B cell (primary cell): ENCODE measurements at regions not wholly inside any gene's neighbourhood (a gene's known extent, or its start where the extent isn't known, plus 50 kb on each side); places are given as distances from the start of the nearest gene placed in this dataset.

Source experiments
- ATAC-seq: fragments of 200-7000 bp; cut with Tn5 transposase; one replicate; pipeline ENCODE4 v1.10.0; 2021; ENCODE audit warnings: low read depth, mild to moderate bottlenecking, moderate number of reproducible peaks, moderate library complexity
- CTCF ChIA-PET: fragments of 350-600 bp; sonication (Branson Sonifier 250); formaldehyde crosslinking; loops from one replicate; lab custom pipeline; 2021; ENCODE audit warnings: antibody characterized with exemption, inconsistent platforms; lab: Charles Lee
- POLR2A ChIA-PET: fragments of 350-600 bp; sonication (Branson Sonifier 250); formaldehyde crosslinking; loops from one replicate; lab custom pipeline; 2021; ENCODE audit warnings: antibody characterized with exemption; lab: Charles Lee
- DNase-seq: peaks from one replicate; pipeline ENCODE4 v3.0.0; 2013
- H2AFZ ChIP-seq: 2 replicates; pipeline ENCODE4 v1.6.1; 2012; ENCODE audit warnings: mild to moderate bottlenecking, low read depth, low read length; ENCODE audit not compliant: insufficient read depth, poor library complexity, severe bottlenecking
- H3K27ac ChIP-seq, 2 donors: 1 replicate in 1 of 2; 2 replicates in 1 of 2; pipeline ENCODE4 v1.5.1; 2012 to 2013; ENCODE audit warnings: low read length in 2 of 2, mild to moderate bottlenecking in 2 of 2, moderate library complexity in 1 of 2
- H3K27me3 ChIP-seq, 4 experiments: fragments of 200-600 bp in 1 of 4; sonication (generic) in 1 of 4; replicated peaks in 1 of 4; 1 replicate in 2 of 4; 2 replicates in 2 of 4; pipeline versions ENCODE4 v1.6.1 to v1.7.0; 2013 to 2016; ENCODE audit warnings: low read length in 3 of 4, mild to moderate bottlenecking in 2 of 4, mixed read lengths in 1 of 4, moderate library complexity in 1 of 4; ENCODE audit not compliant: insufficient read depth in 4 of 4, control insufficient read depth in 3 of 4; ENCODE audit errors: control extremely low read depth in 1 of 4
- H3K36me3 ChIP-seq, 2 experiments: replicated peaks in 1 of 2; 1 replicate in 1 of 2; 2 replicates in 1 of 2; pipeline versions ENCODE4 v1.6.1 to v1.7.1; 2013; ENCODE audit warnings: low read length in 1 of 2; ENCODE audit not compliant: insufficient read depth in 2 of 2, control insufficient read depth in 1 of 2; ENCODE audit errors: control extremely low read depth in 1 of 2, extremely low read depth in 1 of 2
- H3K4me1 ChIP-seq, 2 donors: fragments of 200-600 bp in 1 of 2; sonication (generic) in 1 of 2; 1 replicate in 1 of 2; 2 replicates in 1 of 2; pipeline versions ENCODE4 v1.5.1 to v1.6.1; 2013 to 2017; ENCODE audit warnings: low read length in 2 of 2; ENCODE audit not compliant: control insufficient read depth in 2 of 2, insufficient read depth in 2 of 2
- H3K4me2 ChIP-seq: replicated peaks from 2 replicates; pipeline ENCODE3; 2012; ENCODE audit warnings: mild to moderate bottlenecking, low read depth, low read length; ENCODE audit not compliant: poor library complexity, severe bottlenecking
- H3K4me3 ChIP-seq, 5 experiments: fragments of 200-600 bp in 1 of 5; sonication (generic) in 1 of 5; 1 replicate in 3 of 5; 2 replicates in 2 of 5; pipeline versions ENCODE4 v1.5.1 to v1.7.0; 2011 to 2016; ENCODE audit warnings: low read length in 4 of 5, mild to moderate bottlenecking in 4 of 5, low read depth in 2 of 5, control low read depth in 1 of 5, moderate library complexity in 1 of 5; ENCODE audit not compliant: insufficient read depth in 1 of 5; ENCODE audit errors: control extremely low read depth in 1 of 5, extremely low read depth in 1 of 5
- H3K79me2 ChIP-seq: fragments of 200-600 bp; sonication (generic); one replicate; pipeline ENCODE4 v1.6.0; 2016; ENCODE audit warnings: low read length; ENCODE audit not compliant: control insufficient read depth, insufficient read depth
- H3K9ac ChIP-seq: fragments of 200-600 bp; sonication (generic); 2 replicates; pipeline ENCODE4 v1.6.1; 2017; ENCODE audit warnings: mild to moderate bottlenecking, low read length, moderate library complexity
- H3K9me3 ChIP-seq, 3 donors: one replicate each; pipeline versions ENCODE4 v1.6.1 to v1.7.1; 2013; ENCODE audit warnings: low read length in 2 of 3; ENCODE audit not compliant: control insufficient read depth in 2 of 3, insufficient read depth in 1 of 3; ENCODE audit errors: control extremely low read depth in 1 of 3
- H4K20me1 ChIP-seq: 2 replicates; pipeline ENCODE4 v1.6.0; 2012; ENCODE audit warnings: mild to moderate bottlenecking, low read length; ENCODE audit not compliant: insufficient read depth, control insufficient read depth, poor library complexity, severe bottlenecking
- H3K27ac Mint-ChIP-seq: one replicate; pipeline ENCODE4 v1.8.0; 2021; ENCODE audit warnings: mixed read lengths
- H3K27me3 Mint-ChIP-seq: one replicate; pipeline ENCODE4 v1.8.0; 2021; ENCODE audit warnings: mixed read lengths
- H3K4me1 Mint-ChIP-seq: one replicate; pipeline ENCODE4 v1.8.0; 2021; ENCODE audit warnings: mixed read lengths
- H3K4me3 Mint-ChIP-seq: one replicate; pipeline ENCODE4 v1.8.0; 2021; ENCODE audit warnings: mixed read lengths
- H3K9me3 Mint-ChIP-seq: one replicate; pipeline ENCODE4 v1.8.0; 2022; ENCODE audit warnings: mixed read lengths; ENCODE audit not compliant: insufficient read depth
- EZH2 ChIP-seq: IDR thresholded peaks from 2 replicates; pipeline ENCODE4 v1.6.1; 2012; ENCODE audit warnings: borderline replicate concordance, low read depth, mild to moderate bottlenecking, moderate library complexity, low read length; ENCODE audit not compliant: insufficient read depth, poor library complexity, severe bottlenecking
- WGBS: methylation state at CpG from one replicate; pipeline ENCODE4 v1.1.5; 2013; ENCODE audit warnings: missing lambda C conversion rate; ENCODE audit not compliant: insufficient coverage; 5-methylcytosine and 5-hydroxymethylcytosine counted together
- intact Hi-C: fragments of 100-400 bp; cut with micrococcal nuclease; formaldehyde crosslinking; loops from one replicate; pipeline ENCODE4 v1.10.0; 2022
- TF ChIP-seq, protein P1 (sequence below): fragments of 200-600 bp; IDR thresholded peaks from one replicate; pipeline ENCODE4 v1.8.0; 2022; ENCODE audit warnings: antibody characterized with exemption, mild to moderate bottlenecking

GRCh38 chr20:57076951-57077350, 189.5 kb downstream of the BMP7 start:
- Histone ChIP-seq H3K27ac (no peak overlapping the region), H3K79me2 (no peaks in the 10 kb centered on the region), H3K4me3 (no peak overlapping the region), H3K27me3 (peaks cover 0 to 16% (median 3%) of the 10 kb centered on the region in 4 experiments), H2AFZ (no peak overlapping the region), H3K9me3 (peaks cover 0 to 20% (median 10%) of the 10 kb centered on the region in 3 donors), H3K36me3 (no peaks in the 10 kb centered on the region), H3K9ac (no peak overlapping the region), H3K4me1 (no peaks in the 10 kb centered on the region), H4K20me1 (no peaks in the 10 kb centered on the region), H3K4me2 (no peak overlapping the region)
- Mint-ChIP-seq H3K4me1 (no peaks in the 10 kb centered on the region), H3K9me3 (peaks cover 8% of the 10 kb centered on the region), H3K27me3 (peaks cover 6% of the 10 kb centered on the region), H3K4me3 (no peak overlapping the region), H3K27ac (no peak overlapping the region)
- intact Hi-C loops = no loop called here
- POLR2A ChIA-PET = no interaction called here
- TF ChIP-seq, protein P1, sequence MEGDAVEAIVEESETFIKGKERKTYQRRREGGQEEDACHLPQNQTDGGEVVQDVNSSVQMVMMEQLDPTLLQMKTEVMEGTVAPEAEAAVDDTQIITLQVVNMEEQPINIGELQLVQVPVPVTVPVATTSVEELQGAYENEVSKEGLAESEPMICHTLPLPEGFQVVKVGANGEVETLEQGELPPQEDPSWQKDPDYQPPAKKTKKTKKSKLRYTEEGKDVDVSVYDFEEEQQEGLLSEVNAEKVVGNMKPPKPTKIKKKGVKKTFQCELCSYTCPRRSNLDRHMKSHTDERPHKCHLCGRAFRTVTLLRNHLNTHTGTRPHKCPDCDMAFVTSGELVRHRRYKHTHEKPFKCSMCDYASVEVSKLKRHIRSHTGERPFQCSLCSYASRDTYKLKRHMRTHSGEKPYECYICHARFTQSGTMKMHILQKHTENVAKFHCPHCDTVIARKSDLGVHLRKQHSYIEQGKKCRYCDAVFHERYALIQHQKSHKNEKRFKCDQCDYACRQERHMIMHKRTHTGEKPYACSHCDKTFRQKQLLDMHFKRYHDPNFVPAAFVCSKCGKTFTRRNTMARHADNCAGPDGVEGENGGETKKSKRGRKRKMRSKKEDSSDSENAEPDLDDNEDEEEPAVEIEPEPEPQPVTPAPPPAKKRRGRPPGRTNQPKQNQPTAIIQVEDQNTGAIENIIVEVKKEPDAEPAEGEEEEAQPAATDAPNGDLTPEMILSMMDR = no peak
- no peak for TF ChIP-seq EZH2
- DNase-seq = no peak
- ATAC-seq = no peak
- WGBS = 50% methylated on average over 3 of the region's 3 CpGs
- CTCF ChIA-PET = no interaction called here

GRCh38 chr20:57078116-57078515, 188.3 kb downstream of the BMP7 start:
- Histone ChIP-seq H3K4me2 (no peak overlapping the region), H4K20me1 (no peaks in the 10 kb centered on the region), H3K36me3 (no peaks in the 10 kb centered on the region), H3K4me1 (no peaks in the 10 kb centered on the region), H3K79me2 (no peaks in the 10 kb centered on the region), H3K27me3 (peaks cover 0 to 12% (median under 1%) of the 10 kb centered on the region in 4 experiments), H3K9ac (no peak overlapping the region), H3K27ac (no peak overlapping the region), H3K4me3 (no peak overlapping the region), H2AFZ (no peak overlapping the region), H3K9me3 (peaks cover 0 to 25% (median 10%) of the 10 kb centered on the region in 3 donors)
- H3K4me3 Mint-ChIP-seq = no peak overlapping the region
- no peaks in the 10 kb centered on the region for H3K4me1 Mint-ChIP-seq
- WGBS = no CpG with 5 or more reads among the region's 1 CpG
- ATAC-seq (no peak), DNase-seq (no peak)
- intact Hi-C loops = no loop called here
- peaks cover 8% of the 10 kb centered on the region for H3K9me3 Mint-ChIP-seq
- no peak overlapping the region for H3K27ac Mint-ChIP-seq
- POLR2A ChIA-PET = no interaction called here
- CTCF ChIA-PET = no interaction called here
- H3K27me3 Mint-ChIP-seq = peaks cover 4% of the 10 kb centered on the region
- no peak for TF ChIP-seq EZH2
- TF ChIP-seq, protein P1 = no peak
